ENCODE measurements at regions not wholly inside any gene's neighbourhood (a gene's known extent, or its start where the extent isn't known, plus 50 kb on each side); places are given as distances from the start of the nearest gene placed in this dataset.

GRCh38 chr3:86519819-86520218, 471.1 kb downstream of the VGLL3 start:
- CTCF ChIA-PET = no interaction called here
- POLR2A ChIA-PET = no interaction called here
- H3K27me3 ChIP-seq (ENCODE audit: control insufficient read depth, insufficient read depth, low read length) = no peaks in the 10 kb centered on the region
- no peak for TF ChIP-seq CTCF (IDR thresholded peaks at IDR 0.05; ENCODE audit: low read depth, low read length)
- H3K4me3 ChIP-seq (ENCODE audit: low read depth, low read length) = no peak overlapping the region
- no peak for DNase-seq (ENCODE audit: low read depth, low spot score)
- H3K27ac ChIP-seq (ENCODE audit: low read depth, low read length) = no peak overlapping the region
- no peaks in the 10 kb centered on the region for H3K9me3 ChIP-seq (ENCODE audit: control insufficient read depth, insufficient read depth, low read length)

GRCh38 chr3:86481636-86482035, 509.3 kb downstream of the VGLL3 start:
- no peak overlapping the region for H3K4me3 ChIP-seq (ENCODE audit: low read depth, low read length)
- POLR2A ChIA-PET = no interaction called here
- peaks cover 7% of the 10 kb centered on the region; the same call in 1 of the 2 replicates for H3K9me3 ChIP-seq (ENCODE audit: control insufficient read depth, insufficient read depth, low read length)
- CTCF ChIA-PET = no interaction called here
- no peaks in the 10 kb centered on the region for H3K27me3 ChIP-seq (ENCODE audit: control insufficient read depth, insufficient read depth, low read length)
- H3K27ac ChIP-seq (ENCODE audit: low read depth, low read length) = no peak overlapping the region
- no peak for DNase-seq (ENCODE audit: low read depth, low spot score)
- TF ChIP-seq CTCF (IDR thresholded peaks at IDR 0.05; ENCODE audit: low read depth, low read length) = no peak

- no peak for TF ChIP-seq CTCF (IDR thresholded peaks at IDR 0.05; ENCODE audit: low read depth, low read length)
- H3K27me3 ChIP-seq (ENCODE audit: control insufficient read depth, insufficient read depth, low read length) = no peaks in the 10 kb centered on the region
- H3K27ac ChIP-seq (ENCODE audit: low read depth, low read length) = no peak overlapping the region
- peaks cover 7% of the 10 kb centered on the region; the same call in 1 of the 2 replicates for H3K9me3 ChIP-seq (ENCODE audit: control insufficient read depth, insufficient read depth, low read length)
- no peak overlapping the region for H3K4me3 ChIP-seq (ENCODE audit: low read depth, low read length)
- POLR2A ChIA-PET = no interaction called here
- no peak for DNase-seq (ENCODE audit: low read depth, low spot score)
- CTCF ChIA-PET = no interaction called here
These were observed 509.9 kb downstream of the VGLL3 start for GRCh38 chr3:86481031-86481430.

GRCh38 chr3:86464180-86464579, 526.8 kb downstream of the VGLL3 start:
- no peaks in the 10 kb centered on the region for H3K27me3 ChIP-seq (ENCODE audit: control insufficient read depth, insufficient read depth, low read length)
- no peak for TF ChIP-seq CTCF (IDR thresholded peaks at IDR 0.05; ENCODE audit: low read depth, low read length)
- no peak overlapping the region for H3K27ac ChIP-seq (ENCODE audit: low read depth, low read length)
- ChIA-PET POLR2A (no interaction called here), CTCF (no interaction called here)
- H3K4me3 ChIP-seq (ENCODE audit: low read depth, low read length) = no peak overlapping the region
- no peaks in the 10 kb centered on the region for H3K9me3 ChIP-seq (ENCODE audit: control insufficient read depth, insufficient read depth, low read length)
- no peak for DNase-seq (ENCODE audit: low read depth, low spot score)

GRCh38 chr3:86451749-86452148, 539.2 kb downstream of the VGLL3 start:
- no peak for TF ChIP-seq CTCF (IDR thresholded peaks at IDR 0.05; ENCODE audit: low read depth, low read length)
- no peak overlapping the region for H3K27ac ChIP-seq (ENCODE audit: low read depth, low read length)
- DNase-seq (ENCODE audit: low read depth, low spot score) = no peak
- peaks cover 4% of the 10 kb centered on the region; the same call in 1 of the 2 replicates for H3K9me3 ChIP-seq (ENCODE audit: control insufficient read depth, insufficient read depth, low read length)
- no peaks in the 10 kb centered on the region for H3K27me3 ChIP-seq (ENCODE audit: control insufficient read depth, insufficient read depth, low read length)
- H3K4me3 ChIP-seq (ENCODE audit: low read depth, low read length) = no peak overlapping the region
- CTCF ChIA-PET = no interaction called here
- POLR2A ChIA-PET = no interaction called here

Data from AG04450 (cell line).